ENCODE measurements at regions not wholly inside any gene's neighbourhood (a gene's known extent, or its start where the extent isn't known, plus 50 kb on each side); places are given as distances from the start of the nearest gene placed in this dataset.

DNA sequence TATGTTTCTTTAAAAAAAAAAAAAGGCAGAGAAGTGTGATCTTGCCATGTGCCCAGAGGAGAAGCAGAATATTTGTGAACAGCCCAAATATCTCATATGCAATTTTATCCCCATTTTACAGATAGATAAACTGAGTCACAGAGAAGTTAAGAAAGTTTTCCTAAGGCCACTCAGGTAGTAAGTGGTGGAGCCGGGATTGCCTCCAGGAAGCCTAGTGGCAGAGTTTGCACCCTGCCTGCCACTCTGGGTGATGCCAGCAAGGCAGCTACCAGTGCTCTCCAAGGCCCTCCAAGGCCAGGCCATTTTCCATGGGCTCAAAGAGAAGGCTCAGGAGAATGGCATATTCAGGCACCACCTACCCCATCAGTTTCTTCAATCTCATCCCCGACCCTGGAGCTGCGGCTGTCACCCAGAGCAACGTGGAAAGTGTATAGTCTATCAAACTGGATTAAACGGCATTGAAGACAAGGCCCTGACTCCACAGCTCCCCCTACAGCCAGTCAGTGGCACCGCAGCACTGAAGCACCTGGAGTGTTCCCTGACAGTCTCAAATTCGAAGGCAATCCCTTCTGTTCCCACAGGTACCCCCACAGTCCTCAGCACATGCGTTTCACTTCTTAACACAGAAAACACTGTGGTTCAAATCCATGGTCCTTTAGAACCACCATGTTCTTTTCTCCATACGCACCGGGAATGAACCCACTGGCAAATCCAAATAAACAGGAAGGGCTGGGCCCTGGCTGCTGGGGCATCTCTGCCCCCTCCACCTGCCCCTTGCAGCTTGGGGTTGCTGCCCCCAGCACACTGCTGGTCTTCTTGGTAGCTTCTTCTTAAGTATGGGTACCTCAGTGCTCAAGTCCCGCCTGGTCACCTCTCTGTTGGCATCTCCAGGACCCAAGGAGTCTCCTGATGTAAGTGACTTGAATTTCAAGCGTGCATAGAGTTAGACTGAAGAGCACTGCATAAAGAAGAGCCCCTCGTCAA is 175.3 kb downstream of the INHBB start:
- peak; percentile 13 for DNase-seq

DNA sequence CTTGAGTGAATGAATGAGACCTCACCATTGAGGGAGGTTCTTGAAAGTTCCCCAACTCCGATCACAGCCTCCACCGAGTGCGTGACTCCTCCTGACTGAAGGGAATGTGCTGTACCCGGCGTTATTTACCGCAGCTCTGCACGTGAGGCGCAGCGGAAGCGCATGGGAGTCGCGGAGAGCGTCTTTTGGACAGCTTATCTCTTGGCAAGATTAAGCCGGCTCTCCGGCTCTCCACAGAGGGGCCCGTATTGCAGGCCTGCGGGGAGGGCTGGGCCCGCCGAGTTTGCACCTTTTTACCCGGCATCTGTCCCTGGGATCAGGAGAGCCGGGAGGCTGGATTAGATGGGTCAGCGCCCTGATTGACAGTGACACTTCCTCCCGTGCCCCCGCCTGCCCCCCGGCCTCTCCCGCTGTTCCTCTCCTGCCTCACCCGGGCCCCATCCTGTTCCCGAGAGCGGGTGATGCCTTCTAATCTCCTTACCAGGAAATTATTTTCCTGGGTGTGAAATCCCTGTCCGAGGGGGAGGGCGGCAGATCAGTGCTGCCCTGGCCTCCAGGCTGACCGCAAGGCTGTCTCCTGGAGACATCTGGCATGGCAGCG is 176.3 kb downstream of the INHBB start:
- DNase-seq = no peak

DNA sequence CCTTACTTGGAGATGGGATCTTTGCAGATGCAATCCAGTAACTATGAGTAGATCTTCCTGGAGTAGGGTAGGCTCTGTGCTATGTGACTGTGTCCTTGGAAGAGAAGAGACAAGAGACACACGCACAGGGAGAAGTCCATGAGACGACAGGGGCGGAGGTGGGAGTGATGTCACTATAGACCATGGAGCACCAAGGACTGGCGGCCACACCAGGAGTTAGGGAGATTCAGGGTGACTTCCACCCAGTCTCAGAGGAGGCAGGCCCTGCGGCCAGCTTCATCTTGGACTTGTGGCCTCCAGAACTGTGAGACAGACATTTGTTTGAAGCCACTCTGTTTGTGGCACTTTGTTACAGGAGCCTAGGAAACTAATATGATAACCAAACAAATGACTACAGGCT is 177.8 kb downstream of the INHBB start:
- no peak for DNase-seq

- DNase-seq = no peak
Observed at GRCh38 chr2:120524174-120524573, 178.2 kb downstream of the INHBB start.

GRCh38 chr2:120525056-120526046 is 179.4 kb downstream of the INHBB start:
- no peak for DNase-seq

GRCh38 chr2:120526047-120526562 is 180.2 kb downstream of the INHBB start:
- DNase-seq = no peak

DNA sequence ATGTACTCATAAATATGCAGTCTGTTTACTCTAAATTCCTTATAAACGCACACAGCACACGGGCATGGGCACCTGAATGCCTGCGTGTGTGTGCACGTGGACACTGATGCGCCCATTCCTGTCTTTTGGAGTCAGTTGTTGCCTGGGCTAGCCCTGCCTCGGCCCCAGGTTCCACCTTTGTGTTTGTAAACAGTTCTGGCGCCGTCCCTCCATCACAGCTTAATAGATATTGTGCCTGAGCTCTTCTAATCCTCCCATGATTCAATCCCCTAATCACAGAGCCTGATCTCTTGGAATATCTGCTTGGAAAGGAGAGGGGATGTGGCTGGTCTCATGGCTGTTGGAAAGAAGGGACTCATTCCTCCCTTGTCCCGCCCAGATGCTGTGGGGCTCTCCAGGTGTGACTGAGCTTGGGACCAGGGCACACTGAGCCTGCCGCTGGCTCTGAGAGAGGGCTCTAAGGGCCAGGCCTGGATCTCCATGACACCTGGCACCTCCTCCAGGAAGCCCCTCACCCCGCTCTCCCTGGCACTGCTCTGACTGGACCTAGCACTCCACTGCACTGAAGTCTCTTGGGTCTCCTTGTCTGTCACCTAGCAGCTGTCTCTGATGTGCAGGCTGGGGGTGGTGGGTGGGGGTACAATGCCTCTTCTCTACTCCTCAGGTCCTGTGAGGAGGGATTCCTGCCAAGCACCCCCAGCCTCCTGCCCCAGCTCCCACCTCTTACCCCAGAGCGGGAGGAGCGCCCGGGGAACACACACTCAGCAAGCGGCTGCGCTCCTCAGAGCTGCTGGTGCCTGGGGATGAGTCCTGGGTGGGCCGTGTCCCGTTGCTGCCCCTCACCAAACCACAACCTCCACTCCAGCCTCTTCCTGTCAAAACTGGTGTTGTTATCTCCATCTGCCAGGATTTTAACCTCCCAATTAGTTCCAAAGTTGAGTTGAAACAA is 181.3 kb downstream of the INHBB start:
- DNase-seq = no peak

DNA sequence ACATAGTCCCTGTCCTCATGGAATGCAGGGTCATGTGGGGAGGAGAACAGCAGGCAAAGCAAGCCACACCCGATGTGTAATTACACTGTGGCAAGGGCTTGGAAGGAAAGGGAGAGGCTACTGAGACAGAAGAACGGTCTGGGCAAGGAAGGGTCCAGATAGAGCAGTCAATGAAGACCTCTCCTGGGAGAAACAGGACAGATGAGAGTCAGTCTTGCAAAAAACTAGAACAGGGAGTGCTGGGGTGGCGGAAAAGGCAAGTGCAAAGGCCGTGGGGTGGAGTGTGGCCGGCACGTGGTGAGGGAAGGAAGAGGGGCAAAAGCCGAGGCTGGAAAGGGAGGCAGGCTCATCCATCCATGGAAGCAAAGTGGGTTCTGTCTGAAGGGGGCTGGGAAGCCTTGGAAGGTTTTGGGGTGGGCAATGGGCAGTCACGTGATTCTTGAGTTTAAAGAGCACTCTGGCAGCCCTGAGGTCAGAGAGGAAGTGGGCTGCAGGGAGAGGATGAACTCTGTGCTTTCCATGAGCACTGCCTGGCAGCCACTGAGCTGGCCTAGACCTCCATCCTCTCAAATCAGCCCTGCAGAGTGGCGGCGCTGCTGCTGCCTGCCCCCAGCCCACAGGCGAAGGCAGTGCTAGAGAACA is 182.2 kb downstream of the INHBB start:
- no peak for DNase-seq

GRCh38 chr2:120528693-120529076 is 182.7 kb downstream of the INHBB start:
- no peak for DNase-seq

DNA sequence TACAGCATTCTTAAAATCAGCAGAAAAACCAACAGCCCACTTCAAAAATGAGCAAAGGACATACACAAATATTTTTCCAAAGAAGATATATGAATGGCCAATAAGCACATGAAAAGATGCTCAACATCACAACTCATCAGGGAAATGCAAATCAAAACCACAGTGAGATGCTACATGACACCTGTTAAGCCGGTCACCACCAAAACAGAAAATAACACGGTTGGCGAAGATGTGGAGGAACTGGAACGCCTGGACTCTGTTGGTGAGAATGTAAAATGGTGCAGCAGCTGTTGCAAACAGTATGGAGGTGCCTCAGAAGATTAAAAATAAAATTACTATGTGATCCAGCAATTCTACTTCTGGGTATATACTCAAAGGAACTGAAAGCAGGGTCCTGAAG is 184.8 kb downstream of the INHBB start:
- DNase-seq = no peak

- no peak for DNase-seq
Observed at GRCh38 chr2:120531365-120531764, 185.4 kb downstream of the INHBB start.

GRCh38 chr2:120531863-120532600 is 186.1 kb downstream of the INHBB start:
- no peak for DNase-seq

- no peak for DNase-seq
Observed at GRCh38 chr2:120533625-120534024, 187.7 kb downstream of the INHBB start.

DNA sequence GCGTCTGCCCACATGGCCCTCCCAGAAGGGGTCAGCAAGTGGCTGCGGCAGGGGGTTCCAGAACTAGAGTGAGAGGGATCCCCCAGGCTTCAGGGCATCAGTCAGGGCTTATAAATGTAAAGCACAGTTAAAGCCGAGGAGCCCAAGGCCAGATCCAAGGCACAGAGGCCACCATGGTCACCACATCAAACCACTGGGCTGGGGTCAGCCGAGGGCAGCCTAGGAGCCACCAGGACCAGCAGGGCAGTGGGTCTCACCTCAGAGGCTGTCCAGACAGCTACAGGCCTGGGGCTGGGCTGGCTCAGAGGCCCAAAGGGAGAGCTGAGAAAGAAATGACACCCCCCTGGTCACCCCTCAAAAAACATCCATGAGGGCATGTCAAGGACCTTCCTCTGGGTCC is 188.5 kb downstream of the INHBB start:
- no peak for DNase-seq

DNA sequence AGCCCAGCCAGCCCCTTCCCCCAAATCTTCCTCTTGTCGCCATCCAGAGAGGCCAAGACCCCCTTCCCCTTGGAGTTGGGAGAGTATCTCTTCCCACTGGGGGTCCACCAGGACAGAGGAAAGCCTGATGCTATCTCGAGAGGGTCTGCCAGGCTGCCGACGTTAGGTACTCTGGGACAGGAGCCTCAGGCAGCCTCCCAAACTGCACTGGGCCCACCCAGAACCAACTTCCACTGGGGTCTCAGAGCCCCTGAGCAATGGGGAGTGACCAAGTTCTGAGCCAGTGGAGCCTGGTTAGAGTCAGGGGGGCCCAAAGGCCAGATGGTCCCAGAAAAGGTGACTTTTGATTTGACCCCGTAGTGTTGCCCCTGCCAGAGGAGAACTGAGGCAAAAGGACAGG is 189.1 kb downstream of the INHBB start:
- no peak for DNase-seq

DNA sequence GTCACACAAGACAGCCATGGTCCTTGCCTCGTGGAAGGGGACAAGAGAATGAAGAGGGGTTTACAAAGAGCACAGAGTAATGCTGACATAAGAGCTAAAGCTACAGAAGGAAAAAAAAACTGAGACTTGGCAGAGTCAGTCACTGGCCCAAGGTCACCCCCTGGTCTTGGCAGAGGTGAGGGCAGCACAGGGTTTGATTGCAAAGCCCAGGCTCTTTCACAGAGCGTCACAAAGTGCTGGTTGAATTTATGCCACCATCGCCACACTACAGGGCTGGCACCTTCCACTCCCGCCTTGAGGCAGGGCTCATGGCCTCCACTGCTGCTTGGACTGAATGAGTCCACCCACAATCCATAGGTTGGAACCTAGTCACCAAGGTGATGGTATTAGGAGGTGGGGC is 190.2 kb downstream of the INHBB start:
- no peak for DNase-seq

DNA sequence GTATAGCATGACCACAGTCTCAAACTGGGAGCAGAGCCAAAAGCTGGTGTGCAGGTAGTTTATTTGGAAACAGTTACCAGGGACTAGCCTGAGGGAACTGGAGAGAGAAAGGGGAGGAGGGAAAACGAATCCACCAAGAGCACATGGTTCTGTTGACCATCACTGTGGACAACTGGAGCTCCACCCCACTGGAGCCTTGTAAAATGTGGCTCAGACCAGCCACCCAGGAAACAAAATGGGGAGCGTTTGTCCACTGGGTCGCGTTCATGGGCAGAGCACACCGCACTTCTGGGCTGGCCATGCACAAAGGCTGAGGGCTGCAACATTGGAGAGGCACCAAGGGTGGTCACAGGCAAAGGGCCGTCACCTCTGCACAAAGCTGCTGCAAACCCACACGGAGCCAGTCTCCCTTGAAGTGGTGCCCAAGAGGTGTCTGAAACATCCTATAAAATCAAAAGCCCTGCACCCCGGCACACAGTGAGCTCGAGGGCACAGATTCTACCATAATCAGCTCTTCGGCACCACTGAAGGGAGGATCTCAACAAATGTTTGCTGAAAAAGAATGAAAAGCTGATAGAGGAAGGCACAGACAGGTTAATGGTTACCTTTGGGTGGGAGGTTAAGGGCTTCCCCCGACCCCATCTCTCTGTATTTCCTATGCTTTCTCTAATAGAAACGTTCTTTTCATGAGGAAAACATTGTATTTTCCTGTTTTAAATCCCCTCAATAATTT is 192.9 kb downstream of the INHBB start:
- DNase-seq = no peak

DNA sequence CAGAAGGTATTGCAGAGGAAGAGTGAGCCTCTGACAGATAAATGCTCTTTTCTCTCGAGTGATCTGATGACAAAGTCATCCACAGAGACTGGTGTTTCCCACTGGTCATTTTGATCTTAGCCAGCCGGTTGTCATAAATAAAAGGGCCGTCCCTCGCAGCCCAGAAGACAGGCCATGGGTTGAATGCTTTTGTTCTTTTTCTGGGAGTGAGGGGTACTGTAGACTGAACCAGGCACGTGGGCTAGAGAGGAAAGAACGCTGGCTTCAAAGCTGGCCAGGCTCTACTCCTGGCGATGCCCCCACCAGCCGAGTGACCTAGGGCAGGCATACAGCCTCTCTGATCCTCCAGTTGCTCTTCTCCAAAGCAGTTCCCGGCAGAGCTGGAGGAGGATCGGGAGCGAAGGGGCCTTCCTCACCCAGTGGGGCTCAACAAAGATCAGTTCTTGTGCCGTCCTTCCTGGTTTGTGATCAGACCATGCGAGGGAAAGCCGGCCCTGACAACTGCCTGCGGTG is 193.5 kb downstream of the INHBB start:
- no peak for DNase-seq

GRCh38 chr2:120539937-120540718 is 194.2 kb downstream of the INHBB start:
- DNase-seq = peak; percentile 77
